Bronchial epithelial cell (primary cell): ENCODE measurements at regions not wholly inside any gene's neighbourhood (a gene's known extent, or its start where the extent isn't known, plus 50 kb on each side); places are given as distances from the start of the nearest gene placed in this dataset.
A peak's percentile ranks its signal among the peaks of the same experiment; 100 is the strongest.
"Not testable (repeated sequence)": the region's sequence is repeated elsewhere in the genome, so short reads cannot be mapped to it uniquely, and the experiment has no call there.

Source experiments
- DNase-seq: peaks from one replicate; pipeline ENCODE4 v3.0.0-alpha.2; 2010; ENCODE audit warnings: low read depth
- FAIRE-seq: peaks from 2 replicates; lab custom pipeline; 2011; peaks lifted over from hg19 to GRCh38; lab: Jason Lieb, UNC
- H3K27me3 ChIP-seq: 2 replicates; pipeline ENCODE4 v1.5.1; 2011; ENCODE audit warnings: low read length; ENCODE audit not compliant: control insufficient read depth, insufficient read depth
- H3K36me3 ChIP-seq: 2 replicates; pipeline ENCODE4 v1.5.1; 2011; ENCODE audit warnings: low read length; ENCODE audit not compliant: control insufficient read depth, insufficient read depth
- H3K4me3 ChIP-seq: 2 replicates; pipeline ENCODE4 v1.5.1; 2011; ENCODE audit warnings: mild to moderate bottlenecking, low read depth, low read length, control low read depth
- CTCF ChIP-seq: IDR thresholded peaks from 2 replicates; pipeline ENCODE4 v1.5.1; 2011; ENCODE audit warnings: mild to moderate bottlenecking, moderate library complexity, low read length, control low read depth, inconsistent platforms; ENCODE audit not compliant: insufficient read depth, severe bottlenecking

- FAIRE-seq (no peak), DNase-seq (peak; percentile 43)
- TF ChIP-seq CTCF: peak; percentile 83
- no peak overlapping the region for H3K4me3 ChIP-seq
- H3K36me3 ChIP-seq: no peaks in the 10 kb centered on the region
- H3K27me3 ChIP-seq: no peaks in the 10 kb centered on the region
Measured at GRCh38 chr4:22607382-22607781, 85.4 kb upstream of the GBA3 start.

GRCh38 chr4:22609951-22610525 lies 82.7 kb upstream of the GBA3 start:
- not testable (repeated sequence) for H3K36me3 ChIP-seq, H3K4me3 ChIP-seq, H3K27me3 ChIP-seq, FAIRE-seq
- DNase-seq: peak; percentile 10

GRCh38 chr4:22614114-22614513 lies 78.6 kb upstream of the GBA3 start:
- H3K36me3 ChIP-seq: no peaks in the 10 kb centered on the region
- no peak for TF ChIP-seq CTCF
- no peak overlapping the region for H3K4me3 ChIP-seq
- FAIRE-seq: no peak
- H3K27me3 ChIP-seq: no peaks in the 10 kb centered on the region
- no peak for DNase-seq

- TF ChIP-seq CTCF: no peak
- no peak for FAIRE-seq
- Histone ChIP-seq H3K27me3 (no peaks in the 10 kb centered on the region), H3K36me3 (no peaks in the 10 kb centered on the region), H3K4me3 (no peak overlapping the region)
- DNase-seq: no peak
Measured at GRCh38 chr4:22616516-22616915, 76.2 kb upstream of the GBA3 start.

GRCh38 chr4:22620144-22620543 lies 72.6 kb upstream of the GBA3 start:
- not testable (repeated sequence) for H3K4me3 ChIP-seq, H3K36me3 ChIP-seq, H3K27me3 ChIP-seq
- FAIRE-seq (peak; percentile 47), DNase-seq (peak; percentile 40)

- not testable (repeated sequence) for H3K4me3 ChIP-seq, H3K27me3 ChIP-seq, H3K36me3 ChIP-seq
- peak; percentile 29 for DNase-seq
- peak; percentile 80 for FAIRE-seq
Measured at GRCh38 chr4:22621970-22622369, 70.8 kb upstream of the GBA3 start.

- DNase-seq, H3K36me3 ChIP-seq, H3K27me3 ChIP-seq, FAIRE-seq, H3K4me3 ChIP-seq: not testable (repeated sequence)
Measured at GRCh38 chr4:22624002-22624401, 68.7 kb upstream of the GBA3 start.

GRCh38 chr4:22625311-22625710 lies 67.4 kb upstream of the GBA3 start:
- peak; percentile 13 for FAIRE-seq
- Histone ChIP-seq H3K27me3 (no peaks in the 10 kb centered on the region), H3K4me3 (no peak overlapping the region), H3K36me3 (no peaks in the 10 kb centered on the region)
- no peak for DNase-seq
- TF ChIP-seq CTCF: no peak

GRCh38 chr4:22627851-22628250 lies 64.9 kb upstream of the GBA3 start:
- FAIRE-seq, H3K4me3 ChIP-seq, DNase-seq, H3K27me3 ChIP-seq, H3K36me3 ChIP-seq: not testable (repeated sequence)

GRCh38 chr4:22630161-22630975 lies 62.4 kb upstream of the GBA3 start:
- not testable (repeated sequence) for H3K4me3 ChIP-seq, H3K27me3 ChIP-seq, DNase-seq, FAIRE-seq, H3K36me3 ChIP-seq
